BE2C (cell line): ENCODE measurements at regions not wholly inside any gene's neighbourhood (a gene's known extent, or its start where the extent isn't known, plus 50 kb on each side); places are given as distances from the start of the nearest gene placed in this dataset.

Experiments used
- DNase-seq: peaks from one replicate; pipeline ENCODE4 v3.0.0-alpha.2; 2020
- H3K27me3 ChIP-seq: fragments of 250-450 bp; sonication (Bioruptor Pico); 2 replicates; pipeline ENCODE4 v1.5.1; 2020; ENCODE audit warnings: mild to moderate bottlenecking
- H3K36me3 ChIP-seq: fragments of 250-450 bp; sonication (Bioruptor Pico); 2 replicates; pipeline ENCODE4 v1.5.1; 2020; ENCODE audit warnings: mild to moderate bottlenecking
- H3K4me1 ChIP-seq: fragments of 250-450 bp; sonication (Bioruptor Pico); 2 replicates; pipeline ENCODE4 v1.5.1; 2020
- H3K4me3 ChIP-seq: 2 replicates; pipeline ENCODE4 v1.5.1; 2011; ENCODE audit warnings: low read depth, low read length
- H3K9me3 ChIP-seq: fragments of 250-450 bp; sonication (Bioruptor Pico); 2 replicates; pipeline ENCODE4 v1.5.1; 2020
- CTCF ChIP-seq: IDR thresholded peaks from 2 replicates; pipeline ENCODE4 v1.5.1; 2012; ENCODE audit warnings: mild to moderate bottlenecking, low read depth, low read length

GRCh38 chr2:40773291-40773690 lies 321.4 kb upstream of the SLC8A1 start:
- H3K9me3 ChIP-seq, result no peaks in the 10 kb centered on the region
- H3K27me3 ChIP-seq, result no peaks in the 10 kb centered on the region
- TF ChIP-seq CTCF, result no peak
- no peak overlapping the region for H3K4me3 ChIP-seq
- H3K36me3 ChIP-seq, result no peaks in the 10 kb centered on the region
- H3K4me1 ChIP-seq, result no peaks in the 10 kb centered on the region; the same call in 1 of the 2 replicates
- no peak for DNase-seq

- no peaks in the 10 kb centered on the region for H3K9me3 ChIP-seq
- no peak for TF ChIP-seq CTCF
- H3K4me3 ChIP-seq, result no peak overlapping the region
- H3K36me3 ChIP-seq, result no peaks in the 10 kb centered on the region
- no peaks in the 10 kb centered on the region for H3K27me3 ChIP-seq
- no peak for DNase-seq
- H3K4me1 ChIP-seq, result no peaks in the 10 kb centered on the region
Observed at GRCh38 chr2:40783704-40784103, 331.8 kb upstream of the SLC8A1 start.

GRCh38 chr2:40786636-40787035 lies 334.7 kb upstream of the SLC8A1 start:
- no peak for DNase-seq
- Histone ChIP-seq H3K9me3 (no peaks in the 10 kb centered on the region), H3K36me3 (no peaks in the 10 kb centered on the region), H3K4me3 (no peak overlapping the region), H3K4me1 (no peaks in the 10 kb centered on the region), H3K27me3 (no peaks in the 10 kb centered on the region)
- TF ChIP-seq CTCF, result no peak

- DNase-seq, result no peak
- no peaks in the 10 kb centered on the region for H3K27me3 ChIP-seq
- H3K4me3 ChIP-seq, result no peak overlapping the region
- no peak for TF ChIP-seq CTCF
- no peaks in the 10 kb centered on the region for H3K36me3 ChIP-seq
- H3K9me3 ChIP-seq, result no peaks in the 10 kb centered on the region
- H3K4me1 ChIP-seq, result peaks cover 5% of the 10 kb centered on the region
Observed at GRCh38 chr2:40797120-40797519, 345.2 kb upstream of the SLC8A1 start.

GRCh38 chr2:40803900-40804299 lies 352.0 kb upstream of the SLC8A1 start:
- no peak for DNase-seq
- Histone ChIP-seq H3K4me3 (no peak overlapping the region), H3K4me1 (peaks cover 6% of the 10 kb centered on the region), H3K36me3 (no peaks in the 10 kb centered on the region), H3K9me3 (no peaks in the 10 kb centered on the region), H3K27me3 (no peaks in the 10 kb centered on the region)
- no peak for TF ChIP-seq CTCF

GRCh38 chr2:40809156-40809555 lies 357.3 kb upstream of the SLC8A1 start:
- no peak for TF ChIP-seq CTCF
- Histone ChIP-seq H3K4me3 (no peak overlapping the region), H3K4me1 (peaks cover 8% of the 10 kb centered on the region), H3K27me3 (no peaks in the 10 kb centered on the region), H3K9me3 (no peaks in the 10 kb centered on the region), H3K36me3 (no peaks in the 10 kb centered on the region)
- DNase-seq, result no peak
